Fibroblast of villous mesenchyme (primary cell): ENCODE measurements at regions not wholly inside any gene's neighbourhood (a gene's known extent, or its start where the extent isn't known, plus 50 kb on each side); places are given as distances from the start of the nearest gene placed in this dataset.

Experiments
- DNase-seq: peaks from one replicate; pipeline ENCODE4 v3.0.0-alpha.2; 2010; ENCODE audit warnings: low read depth
- H3K4me3 ChIP-seq: 2 replicates; pipeline ENCODE4 v1.5.1; 2011; ENCODE audit warnings: low read depth, mild to moderate bottlenecking, low read length
- CTCF ChIP-seq: IDR thresholded peaks from 2 replicates; pipeline ENCODE4 v1.5.1; 2012; ENCODE audit warnings: low read depth, mild to moderate bottlenecking, low read length; ENCODE audit not compliant: insufficient read depth

- no peak for TF ChIP-seq CTCF
- DNase-seq = no peak
Observed at GRCh38 chr7:22651534-22652243, 75.3 kb upstream of the IL6 start.

GRCh38 chr7:22651036-22651435 is 76.0 kb upstream of the IL6 start:
- H3K4me3 ChIP-seq = no peak overlapping the region
- TF ChIP-seq CTCF = no peak
- DNase-seq = no peak

More at GRCh38 chr7:22651534-22652243, 75.3 kb upstream of the IL6 start:
- H3K4me3 ChIP-seq = no peak overlapping the region

- TF ChIP-seq CTCF = no peak
- DNase-seq = no peak
- H3K4me3 ChIP-seq = no peak overlapping the region
Observed at GRCh38 chr7:22649686-22650085, 77.3 kb upstream of the IL6 start.

- TF ChIP-seq CTCF = no peak
- H3K4me3 ChIP-seq = no peak overlapping the region
Observed at GRCh38 chr7:22647451-22648257, 79.3 kb upstream of the IL6 start.

GRCh38 chr7:22645418-22646181 is 81.4 kb upstream of the IL6 start:
- DNase-seq = no peak
- no peak overlapping the region for H3K4me3 ChIP-seq
- TF ChIP-seq CTCF = no peak

More at GRCh38 chr7:22647451-22648257, 79.3 kb upstream of the IL6 start:
- peak; percentile 71 for DNase-seq

GRCh38 chr7:22642454-22642853 is 84.5 kb upstream of the IL6 start:
- no peak for DNase-seq
- TF ChIP-seq CTCF = no peak
- no peak overlapping the region for H3K4me3 ChIP-seq
